AG10803 (cell line): ENCODE measurements at regions not wholly inside any gene's neighbourhood (a gene's known extent, or its start where the extent isn't known, plus 50 kb on each side); places are given as distances from the start of the nearest gene placed in this dataset.

Experiments used
- DNase-seq: peaks from one replicate; pipeline ENCODE4 v3.0.0; 2010; ENCODE audit warnings: low read depth
- H3K4me3 ChIP-seq: 2 replicates; pipeline ENCODE4 v1.5.1; 2011; ENCODE audit warnings: mild to moderate bottlenecking, low read length, control low read depth
- CTCF ChIP-seq: conservative IDR thresholded peaks from 2 replicates; pipeline ENCODE4 v1.5.1; 2011; ENCODE audit warnings: mild to moderate bottlenecking, low read length, control low read depth, inconsistent platforms

- no peak for DNase-seq
- no peak for TF ChIP-seq CTCF
- no peak overlapping the region for H3K4me3 ChIP-seq
Measured at GRCh38 chr2:5373200-5373599, 319.0 kb upstream of the SOX11 start.

- TF ChIP-seq CTCF: no peak
- no peak overlapping the region for H3K4me3 ChIP-seq
- no peak for DNase-seq
Measured at GRCh38 chr2:5374762-5375161, 317.4 kb upstream of the SOX11 start.

GRCh38 chr2:5377323-5377722 lies 314.9 kb upstream of the SOX11 start:
- no peak overlapping the region for H3K4me3 ChIP-seq
- no peak for TF ChIP-seq CTCF
- no peak for DNase-seq

- H3K4me3 ChIP-seq: no peak overlapping the region
- DNase-seq: no peak
- no peak for TF ChIP-seq CTCF
Measured at GRCh38 chr2:5379811-5380210, 312.4 kb upstream of the SOX11 start.

- DNase-seq: no peak
- TF ChIP-seq CTCF: no peak
- no peak overlapping the region for H3K4me3 ChIP-seq
Measured at GRCh38 chr2:5385596-5385995, 306.6 kb upstream of the SOX11 start.

- no peak overlapping the region for H3K4me3 ChIP-seq
- TF ChIP-seq CTCF: no peak
- no peak for DNase-seq
Measured at GRCh38 chr2:5387406-5387805, 304.8 kb upstream of the SOX11 start.

GRCh38 chr2:5389740-5390139 lies 302.4 kb upstream of the SOX11 start:
- H3K4me3 ChIP-seq: no peak overlapping the region
- no peak for TF ChIP-seq CTCF
- no peak for DNase-seq
